ENCODE measurements at regions not wholly inside any gene's neighbourhood (a gene's known extent, or its start where the extent isn't known, plus 50 kb on each side); places are given as distances from the start of the nearest gene placed in this dataset.

- TF ChIP-seq, protein P1, sequence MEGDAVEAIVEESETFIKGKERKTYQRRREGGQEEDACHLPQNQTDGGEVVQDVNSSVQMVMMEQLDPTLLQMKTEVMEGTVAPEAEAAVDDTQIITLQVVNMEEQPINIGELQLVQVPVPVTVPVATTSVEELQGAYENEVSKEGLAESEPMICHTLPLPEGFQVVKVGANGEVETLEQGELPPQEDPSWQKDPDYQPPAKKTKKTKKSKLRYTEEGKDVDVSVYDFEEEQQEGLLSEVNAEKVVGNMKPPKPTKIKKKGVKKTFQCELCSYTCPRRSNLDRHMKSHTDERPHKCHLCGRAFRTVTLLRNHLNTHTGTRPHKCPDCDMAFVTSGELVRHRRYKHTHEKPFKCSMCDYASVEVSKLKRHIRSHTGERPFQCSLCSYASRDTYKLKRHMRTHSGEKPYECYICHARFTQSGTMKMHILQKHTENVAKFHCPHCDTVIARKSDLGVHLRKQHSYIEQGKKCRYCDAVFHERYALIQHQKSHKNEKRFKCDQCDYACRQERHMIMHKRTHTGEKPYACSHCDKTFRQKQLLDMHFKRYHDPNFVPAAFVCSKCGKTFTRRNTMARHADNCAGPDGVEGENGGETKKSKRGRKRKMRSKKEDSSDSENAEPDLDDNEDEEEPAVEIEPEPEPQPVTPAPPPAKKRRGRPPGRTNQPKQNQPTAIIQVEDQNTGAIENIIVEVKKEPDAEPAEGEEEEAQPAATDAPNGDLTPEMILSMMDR (IDR thresholded peaks at IDR 0.05) = no peak
- TF ChIP-seq POLR2A (IDR thresholded peaks at IDR 0.05) = no peak
- no peak for TF ChIP-seq POLR2AphosphoS5 (IDR thresholded peaks at IDR 0.05)
These were observed 456.0 kb upstream of the MEF2C start for GRCh38 chr5:89338935-89339334.
